ENCODE measurements at regions not wholly inside any gene's neighbourhood (a gene's known extent, or its start where the extent isn't known, plus 50 kb on each side); places are given as distances from the start of the nearest gene placed in this dataset.
A peak's percentile ranks its signal among the peaks of the same experiment; 100 is the strongest.

- POLR2A ChIA-PET = no interaction called here
- H3K9me2 ChIP-seq (ENCODE audit: insufficient read depth, low read length) = no peaks in the 10 kb centered on the region
- no peak overlapping the region for H3K4me3 ChIP-seq (ENCODE audit: low read depth, low read length, poor library complexity, severe bottlenecking)
- no peak for DNase-seq (ENCODE audit: low spot score)
- H3K4me2 ChIP-seq (ENCODE audit: low read length) = no peak overlapping the region
- no peaks in the 10 kb centered on the region for H3K9me3 ChIP-seq (ENCODE audit: low read length)
- peaks cover 7% of the 10 kb centered on the region for H3K4me1 ChIP-seq (ENCODE audit: insufficient read depth, low read length, poor library complexity, severe bottlenecking)
- no peaks in the 10 kb centered on the region for H3K36me3 ChIP-seq (ENCODE audit: insufficient read depth, low read length)
- no peak overlapping the region for H3K27ac ChIP-seq (ENCODE audit: low read depth, low read length, poor library complexity, severe bottlenecking)
- intact Hi-C loops (cut with micrococcal nuclease; ENCODE audit: unreplicated experiment) = no loop called here
- no TSS peak for BruUV-seq (replicated peaks)
- CTCF ChIA-PET (ENCODE audit: unreplicated experiment) = no interaction called here
- H2AFZ ChIP-seq (ENCODE audit: low read length) = peak overlapping the region; percentile 28
- TF ChIP-seq CTCF (conservative IDR thresholded peaks at IDR 0.05; ENCODE audit: low read length) = no peak
- no peak for TF ChIP-seq EZH2phosphoT487 (IDR thresholded peaks at IDR 0.05; ENCODE audit: borderline replicate concordance, low read depth, low read length)
- H4K20me1 ChIP-seq (ENCODE audit: insufficient read depth, low read length) = no peaks in the 10 kb centered on the region
- no peaks in the 10 kb centered on the region for H3K79me2 ChIP-seq (ENCODE audit: insufficient read depth, low read depth, low read length)
Measured at GRCh38 chr4:15149234-15149838, 147.1 kb downstream of the CPEB2 start.

- H3K9me3 ChIP-seq (ENCODE audit: low read length) = no peaks in the 10 kb centered on the region
- H3K79me2 ChIP-seq (ENCODE audit: insufficient read depth, low read depth, low read length) = no peaks in the 10 kb centered on the region
- TF ChIP-seq CTCF (conservative IDR thresholded peaks at IDR 0.05; ENCODE audit: low read length) (no peak), EZH2phosphoT487 (IDR thresholded peaks at IDR 0.05; ENCODE audit: borderline replicate concordance, low read depth, low read length) (no peak)
- CTCF ChIA-PET (ENCODE audit: unreplicated experiment) = no interaction called here
- no peak overlapping the region for H3K27ac ChIP-seq (ENCODE audit: low read depth, low read length, poor library complexity, severe bottlenecking)
- H4K20me1 ChIP-seq (ENCODE audit: insufficient read depth, low read length) = no peaks in the 10 kb centered on the region
- no peak overlapping the region for H3K4me2 ChIP-seq (ENCODE audit: low read length)
- peak overlapping the region; percentile 28 for H2AFZ ChIP-seq (ENCODE audit: low read length)
- POLR2A ChIA-PET = no interaction called here
- no TSS peak for BruUV-seq (replicated peaks)
- intact Hi-C loops (cut with micrococcal nuclease; ENCODE audit: unreplicated experiment) = no loop called here
- no peaks in the 10 kb centered on the region for H3K9me2 ChIP-seq (ENCODE audit: insufficient read depth, low read length)
- H3K4me3 ChIP-seq (ENCODE audit: low read depth, low read length, poor library complexity, severe bottlenecking) = no peak overlapping the region
- H3K4me1 ChIP-seq (ENCODE audit: insufficient read depth, low read length, poor library complexity, severe bottlenecking) = peaks cover 7% of the 10 kb centered on the region
- peak; percentile 11 for DNase-seq (ENCODE audit: low spot score)
- H3K36me3 ChIP-seq (ENCODE audit: insufficient read depth, low read length) = no peaks in the 10 kb centered on the region
Measured at GRCh38 chr4:15149839-15150592, 147.7 kb downstream of the CPEB2 start.

GRCh38 chr4:15150631-15151030 lies 148.3 kb downstream of the CPEB2 start:
- CTCF ChIA-PET (ENCODE audit: unreplicated experiment) = no interaction called here
- Histone ChIP-seq H2AFZ (ENCODE audit: low read length) (no peak overlapping the region), H3K79me2 (ENCODE audit: insufficient read depth, low read depth, low read length) (no peaks in the 10 kb centered on the region), H3K9me2 (ENCODE audit: insufficient read depth, low read length) (no peaks in the 10 kb centered on the region), H3K36me3 (ENCODE audit: insufficient read depth, low read length) (no peaks in the 10 kb centered on the region), H3K4me2 (ENCODE audit: low read length) (no peak overlapping the region), H3K9me3 (ENCODE audit: low read length) (no peaks in the 10 kb centered on the region), H3K27ac (ENCODE audit: low read depth, low read length, poor library complexity, severe bottlenecking) (no peak overlapping the region), H3K4me1 (ENCODE audit: insufficient read depth, low read length, poor library complexity, severe bottlenecking) (peaks cover 7% of the 10 kb centered on the region), H4K20me1 (ENCODE audit: insufficient read depth, low read length) (no peaks in the 10 kb centered on the region), H3K4me3 (ENCODE audit: low read depth, low read length, poor library complexity, severe bottlenecking) (no peak overlapping the region)
- DNase-seq (ENCODE audit: low spot score) = no peak
- BruUV-seq (replicated peaks) = no TSS peak
- POLR2A ChIA-PET = no interaction called here
- TF ChIP-seq EZH2phosphoT487 (IDR thresholded peaks at IDR 0.05; ENCODE audit: borderline replicate concordance, low read depth, low read length) (no peak), CTCF (conservative IDR thresholded peaks at IDR 0.05; ENCODE audit: low read length) (no peak)
- intact Hi-C loops (cut with micrococcal nuclease; ENCODE audit: unreplicated experiment) = no loop called here

All from OCI-LY7 (cell line).